NOMO-1 (cell line): ENCODE measurements at regions not wholly inside any gene's neighbourhood (a gene's known extent, or its start where the extent isn't known, plus 50 kb on each side); places are given as distances from the start of the nearest gene placed in this dataset.
"Not testable (repeated sequence)": the region's sequence is repeated elsewhere in the genome, so short reads cannot be mapped to it uniquely, and the experiment has no call there.

Experiments
- DNase-seq, 2 experiments: peaks; one replicate each; lab custom pipeline; 2025; ENCODE audit not compliant: unreplicated experiment in 2 of 2; lab: John Stamatoyannopoulos, UW

GRCh38 chr1:223992456-223993246 is 121.3 kb upstream of the FBXO28 start:
- peak; percentile 92 to 95 for DNase-seq

- DNase-seq, result not testable (repeated sequence)
Observed at GRCh38 chr1:223991297-223991857, 122.5 kb upstream of the FBXO28 start.

DNA sequence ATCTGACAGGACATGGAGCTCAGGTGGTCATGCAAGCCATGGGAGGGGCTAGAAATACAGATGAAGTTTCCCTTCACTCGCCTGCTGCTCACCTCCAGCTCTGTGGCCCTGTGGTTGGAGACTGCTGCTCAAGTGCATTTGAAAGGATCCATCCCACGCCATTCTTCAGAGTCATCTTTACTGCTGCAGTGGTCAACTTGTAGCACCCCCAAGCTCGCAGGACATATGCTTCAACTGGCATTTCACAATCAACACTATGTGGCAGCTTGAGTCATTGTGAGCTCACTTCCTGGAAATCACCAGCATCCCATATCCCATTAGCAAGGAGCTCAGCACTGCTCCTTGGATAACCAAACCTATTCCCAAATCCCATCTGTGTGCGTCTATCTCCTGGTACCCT is 116.2 kb upstream of the TP53BP2 start:
- not testable (repeated sequence) for DNase-seq

DNA sequence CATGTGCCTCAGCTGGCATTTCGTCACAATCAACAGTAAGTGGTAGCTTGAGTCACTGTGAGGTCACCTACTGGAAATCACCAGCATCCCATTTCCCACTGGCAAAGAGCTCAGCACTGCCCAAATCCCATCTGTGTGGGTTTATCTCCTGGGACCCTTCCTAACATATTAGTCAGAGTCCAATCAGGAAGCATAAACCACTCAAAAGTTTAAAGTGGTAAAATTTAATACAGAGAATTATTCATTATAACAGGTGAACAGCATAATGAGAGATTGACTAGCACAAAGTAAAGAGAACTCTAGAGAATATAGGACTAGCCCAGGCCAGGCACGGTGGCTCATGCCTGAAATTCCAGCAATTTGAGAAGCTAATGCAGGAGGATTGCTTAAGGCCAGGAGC is 107.1 kb upstream of the TP53BP2 start:
- not testable (repeated sequence) for DNase-seq

DNA sequence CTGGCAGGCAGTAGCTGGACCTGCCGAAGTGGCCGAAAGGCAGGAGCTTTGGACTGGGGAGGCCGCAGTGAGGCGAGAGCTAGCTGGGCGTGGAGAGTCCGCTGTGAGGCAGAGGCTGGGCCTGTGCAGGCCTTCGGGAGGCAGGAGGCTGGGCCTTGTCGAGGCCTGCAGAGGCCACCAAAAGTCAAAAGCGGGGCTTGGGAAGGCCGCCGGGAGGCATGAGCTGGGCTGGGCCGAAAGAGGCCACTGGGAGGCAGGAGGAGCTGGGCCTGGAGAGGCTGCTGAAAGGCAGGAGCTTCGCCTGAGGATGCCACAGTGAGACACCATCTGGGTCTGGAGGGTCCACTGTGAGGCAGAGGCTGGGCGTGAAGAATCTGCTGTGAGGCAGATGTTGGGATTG is 105.8 kb upstream of the TP53BP2 start:
- not testable (repeated sequence) for DNase-seq

DNA sequence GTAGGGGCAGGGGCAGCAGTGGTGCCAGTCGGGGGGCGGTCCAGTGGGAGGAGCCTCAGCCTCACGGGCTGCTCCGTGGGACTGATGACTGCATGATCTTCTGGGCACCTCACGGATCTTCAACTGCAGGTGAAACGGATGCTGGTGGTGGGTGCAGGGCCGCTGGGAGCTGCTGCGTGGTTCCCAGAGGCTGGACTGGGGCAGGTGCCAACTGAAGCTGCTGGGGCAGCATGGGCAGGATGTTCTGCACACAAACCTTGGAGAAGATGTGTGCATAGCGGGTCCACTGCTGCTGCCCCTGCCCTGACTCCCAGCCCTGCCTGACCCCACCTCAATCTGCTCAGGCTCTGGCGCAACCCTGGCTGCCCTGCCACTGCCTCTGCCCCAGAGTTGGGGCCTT is 104.2 kb upstream of the TP53BP2 start:
- not testable (repeated sequence) for DNase-seq

GRCh38 chr1:223948041-223948440 is 102.3 kb upstream of the TP53BP2 start:
- not testable (repeated sequence) for DNase-seq

- DNase-seq, result not testable (repeated sequence)
Observed at GRCh38 chr1:223936592-223936991, 90.8 kb upstream of the TP53BP2 start.

- not testable (repeated sequence) for DNase-seq
Observed at GRCh38 chr1:223931476-223931875, 85.7 kb upstream of the TP53BP2 start.

- DNase-seq, result not testable (repeated sequence)
Observed at GRCh38 chr1:223920805-223921204, 75.1 kb upstream of the TP53BP2 start.

- DNase-seq, result not testable (repeated sequence)
Observed at GRCh38 chr1:223915476-223915875, 69.7 kb upstream of the TP53BP2 start.

- DNase-seq, result peak in 1 of 2 experiments; percentile 30
Observed at GRCh38 chr1:223913715-223914114, 68.0 kb upstream of the TP53BP2 start.

DNA sequence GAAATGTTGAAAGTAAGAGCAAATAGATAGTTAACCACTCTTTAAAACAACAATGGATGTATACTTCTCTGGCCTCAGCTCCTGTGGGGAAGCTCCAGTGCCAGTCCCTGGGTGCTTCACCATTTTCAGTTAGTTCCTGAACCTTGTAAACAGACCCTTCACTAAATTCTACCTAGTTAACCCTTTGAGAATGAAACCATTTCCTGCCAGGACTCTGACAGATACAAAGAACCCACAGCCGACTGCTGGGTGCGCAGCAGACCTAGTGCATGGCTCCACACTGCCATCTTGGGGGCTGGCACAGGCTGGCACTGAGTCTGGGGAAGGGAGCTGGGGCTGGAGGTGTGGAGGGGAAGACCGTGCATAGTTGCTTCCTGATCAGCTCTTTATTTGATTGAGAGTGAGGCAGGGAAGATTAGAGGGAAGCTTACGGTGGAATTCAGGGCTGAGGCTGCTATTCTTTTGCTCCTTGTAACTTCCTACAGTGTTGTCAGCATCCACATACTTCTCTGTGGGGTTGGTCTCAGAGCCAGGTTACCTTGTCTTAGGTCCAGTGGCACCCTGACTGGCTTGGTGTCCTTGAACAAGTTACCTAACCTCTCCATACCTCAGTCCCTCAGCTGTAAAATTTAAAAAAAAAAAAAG is 62.3 kb upstream of the TP53BP2 start:
- DNase-seq, result not testable (repeated sequence)

GRCh38 chr1:223903221-223903620 is 57.5 kb upstream of the TP53BP2 start:
- DNase-seq, result not testable (repeated sequence)

- not testable (repeated sequence) for DNase-seq
Observed at GRCh38 chr1:223899775-223900174, 54.0 kb upstream of the TP53BP2 start.

DNA sequence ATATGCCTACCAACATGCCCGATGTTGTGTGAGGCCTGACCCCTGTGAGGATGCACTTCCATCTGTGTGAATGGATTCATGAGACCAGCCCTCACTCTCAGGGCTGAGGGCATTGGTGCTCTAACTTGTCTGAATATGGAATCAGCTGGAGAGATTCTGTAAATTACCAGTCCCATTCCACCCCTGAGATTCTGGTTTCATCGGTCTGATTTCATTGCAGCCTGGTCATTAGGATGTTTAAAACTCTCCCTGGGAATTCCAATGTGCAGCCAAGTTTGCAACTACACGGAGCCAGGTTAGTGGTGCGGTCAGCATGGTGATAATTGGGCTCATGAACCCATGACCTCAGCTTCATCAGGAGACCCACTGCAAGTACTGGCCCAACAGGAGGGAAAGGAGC is 51.4 kb upstream of the TP53BP2 start:
- not testable (repeated sequence) for DNase-seq

- DNase-seq, result not testable (repeated sequence)
Observed at GRCh38 chr1:223895950-223896349, 50.2 kb upstream of the TP53BP2 start.
